ENCODE measurements at regions not wholly inside any gene's neighbourhood (a gene's known extent, or its start where the extent isn't known, plus 50 kb on each side); places are given as distances from the start of the nearest gene placed in this dataset.
"Not testable (repeated sequence)": the region's sequence is repeated elsewhere in the genome, so short reads cannot be mapped to it uniquely, and the experiment has no call there.

GRCh38 chr7:69499-70123, 122.8 kb upstream of the FAM20C start:
- not testable (repeated sequence) for DNase-seq

GRCh38 chr7:70207-70606, 122.2 kb upstream of the FAM20C start:
- DNase-seq: not testable (repeated sequence)

GRCh38 chr7:70989-71388, 121.4 kb upstream of the FAM20C start:
- peak; percentile 28 for DNase-seq

- not testable (repeated sequence) for DNase-seq
Measured at GRCh38 chr7:72266-73057, 119.9 kb upstream of the FAM20C start.

GRCh38 chr7:73058-73331, 119.4 kb upstream of the FAM20C start:
- not testable (repeated sequence) for DNase-seq

- not testable (repeated sequence) for DNase-seq
Measured at GRCh38 chr7:74008-74540, 118.3 kb upstream of the FAM20C start.

- DNase-seq: not testable (repeated sequence)
Measured at GRCh38 chr7:75511-75910, 116.9 kb upstream of the FAM20C start.

- DNase-seq: not testable (repeated sequence)
Measured at GRCh38 chr7:76202-76601, 116.2 kb upstream of the FAM20C start.

GRCh38 chr7:76829-77395, 115.5 kb upstream of the FAM20C start:
- DNase-seq: not testable (repeated sequence)

GRCh38 chr7:78862-79261, 113.5 kb upstream of the FAM20C start:
- DNase-seq: not testable (repeated sequence)

- not testable (repeated sequence) for DNase-seq
Measured at GRCh38 chr7:79400-80055, 112.8 kb upstream of the FAM20C start.

GRCh38 chr7:80259-81067, 111.9 kb upstream of the FAM20C start:
- no peak for DNase-seq

GRCh38 chr7:81068-81925, 111.1 kb upstream of the FAM20C start:
- no peak for DNase-seq

- no peak for DNase-seq
Measured at GRCh38 chr7:81926-82756, 110.2 kb upstream of the FAM20C start.

- no peak for DNase-seq
Measured at GRCh38 chr7:82757-83155, 109.6 kb upstream of the FAM20C start.

- DNase-seq: no peak
Measured at GRCh38 chr7:83441-83840, 108.9 kb upstream of the FAM20C start.

- DNase-seq: no peak
Measured at GRCh38 chr7:83861-84632, 108.3 kb upstream of the FAM20C start.

- DNase-seq: no peak
Measured at GRCh38 chr7:84633-85020, 107.7 kb upstream of the FAM20C start.

- DNase-seq: no peak
Measured at GRCh38 chr7:85074-85882, 107.1 kb upstream of the FAM20C start.

Measured in EL (cell line).